Prostate gland (tissue), 2 donors: ENCODE measurements at regions not wholly inside any gene's neighbourhood (a gene's known extent, or its start where the extent isn't known, plus 50 kb on each side); places are given as distances from the start of the nearest gene placed in this dataset.

Experiments used
- DNase-seq: peaks from one replicate; pipeline ENCODE4 v3.0.0-alpha.2; 2019; ENCODE audit warnings: low spot score
- H3K27ac ChIP-seq, 2 donors: fragments of 200-600 bp; sonication (generic); 2 replicates each; pipeline ENCODE4 v1.5.1; 2017 to 2019
- H3K27me3 ChIP-seq: fragments of 200-600 bp; sonication (generic); replicated peaks from 2 replicates; pipeline ENCODE4 v1.5.1; 2019; ENCODE audit not compliant: insufficient read depth
- H3K36me3 ChIP-seq, 2 donors: fragments of 200-600 bp; sonication (generic); 1 replicate in 1 of 2; 2 replicates in 1 of 2; pipeline versions ENCODE4 v1.5.1 to v1.8.1; 2017 to 2019
- H3K4me1 ChIP-seq: fragments of 200-600 bp; sonication (generic); replicated peaks from 2 replicates; pipeline ENCODE4 v1.5.1; 2019
- H3K4me3 ChIP-seq, 2 donors: fragments of 200-600 bp; sonication (generic); 2 replicates each; pipeline ENCODE4 v1.5.1; 2017 to 2019
- H3K9me3 ChIP-seq: fragments of 200-600 bp; sonication (generic); 2 replicates; pipeline ENCODE4 v1.5.1; 2017
- POLR2A ChIP-seq: fragments of 450-650 bp; IDR thresholded peaks from one replicate; pipeline ENCODE4 v1.6.1; 2016; ENCODE audit warnings: antibody characterized with exemption, mild to moderate bottlenecking
- POLR2AphosphoS5 ChIP-seq: sonication (generic); formaldehyde crosslinking; IDR thresholded peaks from one replicate; pipeline ENCODE4 v1.6.1; 2017; ENCODE audit warnings: antibody characterized with exemption
- WGBS: methylation state at CpG from one replicate; pipeline ENCODE4 v1.1.5; 2018; 5-methylcytosine and 5-hydroxymethylcytosine counted together
- intact Hi-C: fragments of 100-400 bp; cut with DNase I; formaldehyde crosslinking; loops from one replicate; pipeline ENCODE4 v1.14.2; 2022
- TF ChIP-seq, protein P1 (sequence below), 4 experiments: fragments of 200-600 bp in 2 of 4; fragments of 450-650 bp in 2 of 4; sonication (generic) in 2 of 4; IDR thresholded peaks; 1 replicate in 3 of 4; 2 replicates in 1 of 4; pipeline ENCODE4 v1.5.1; 2016 to 2019; ENCODE audit warnings: antibody characterized with exemption in 4 of 4, mild to moderate bottlenecking in 2 of 4, moderate library complexity in 2 of 4

GRCh38 chr2:152971685-152972084 is 253.3 kb downstream of the ARL6IP6 start:
- no peaks in the 10 kb centered on the region for H3K27me3 ChIP-seq
- no peak overlapping the region for H3K27ac ChIP-seq
- no peaks in the 10 kb centered on the region for H3K9me3 ChIP-seq
- DNase-seq, result no peak
- intact Hi-C loops, result no loop called here
- H3K4me3 ChIP-seq, result no peak overlapping the region
- H3K4me1 ChIP-seq, result no peaks in the 10 kb centered on the region
- no peaks in the 10 kb centered on the region for H3K36me3 ChIP-seq
- TF ChIP-seq, protein P1, sequence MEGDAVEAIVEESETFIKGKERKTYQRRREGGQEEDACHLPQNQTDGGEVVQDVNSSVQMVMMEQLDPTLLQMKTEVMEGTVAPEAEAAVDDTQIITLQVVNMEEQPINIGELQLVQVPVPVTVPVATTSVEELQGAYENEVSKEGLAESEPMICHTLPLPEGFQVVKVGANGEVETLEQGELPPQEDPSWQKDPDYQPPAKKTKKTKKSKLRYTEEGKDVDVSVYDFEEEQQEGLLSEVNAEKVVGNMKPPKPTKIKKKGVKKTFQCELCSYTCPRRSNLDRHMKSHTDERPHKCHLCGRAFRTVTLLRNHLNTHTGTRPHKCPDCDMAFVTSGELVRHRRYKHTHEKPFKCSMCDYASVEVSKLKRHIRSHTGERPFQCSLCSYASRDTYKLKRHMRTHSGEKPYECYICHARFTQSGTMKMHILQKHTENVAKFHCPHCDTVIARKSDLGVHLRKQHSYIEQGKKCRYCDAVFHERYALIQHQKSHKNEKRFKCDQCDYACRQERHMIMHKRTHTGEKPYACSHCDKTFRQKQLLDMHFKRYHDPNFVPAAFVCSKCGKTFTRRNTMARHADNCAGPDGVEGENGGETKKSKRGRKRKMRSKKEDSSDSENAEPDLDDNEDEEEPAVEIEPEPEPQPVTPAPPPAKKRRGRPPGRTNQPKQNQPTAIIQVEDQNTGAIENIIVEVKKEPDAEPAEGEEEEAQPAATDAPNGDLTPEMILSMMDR (IDR thresholded peaks at IDR 0.05), result no peak
- TF ChIP-seq POLR2AphosphoS5, result no peak
- no peak for TF ChIP-seq POLR2A
- WGBS, result 84% methylated on average over 1 of the region's 1 CpG

DNA sequence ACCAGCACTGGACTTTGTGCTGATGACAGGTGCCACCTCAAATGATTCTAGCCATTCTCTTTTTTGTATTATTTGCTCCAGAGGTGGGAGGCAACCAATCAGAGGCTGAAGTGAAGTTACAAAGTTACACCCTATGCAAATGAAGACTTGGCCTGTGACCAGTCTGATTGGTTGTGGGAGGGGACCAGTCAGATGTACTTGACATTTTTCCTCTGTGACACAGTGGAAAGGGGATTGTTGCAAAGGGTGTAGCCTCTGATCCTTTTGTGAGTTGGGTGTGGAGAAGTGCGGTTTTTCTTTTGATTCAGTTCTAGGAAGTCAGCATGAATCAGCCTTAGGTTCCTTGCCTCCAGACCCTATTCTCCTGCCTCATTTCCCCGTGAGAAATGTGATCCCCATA is 244.0 kb downstream of the ARL6IP6 start:
- Histone ChIP-seq H3K27ac (no peak overlapping the region), H3K36me3 (no peaks in the 10 kb centered on the region), H3K4me1 (no peaks in the 10 kb centered on the region), H3K27me3 (no peaks in the 10 kb centered on the region), H3K9me3 (no peaks in the 10 kb centered on the region), H3K4me3 (no peak overlapping the region)
- TF ChIP-seq POLR2A (no peak), POLR2AphosphoS5 (no peak)
- TF ChIP-seq, protein P1 (IDR thresholded peaks at IDR 0.05), result no peak
- no peak for DNase-seq
- intact Hi-C loops, result no loop called here
- WGBS, result 42% methylated on average over 2 of the region's 2 CpGs

DNA sequence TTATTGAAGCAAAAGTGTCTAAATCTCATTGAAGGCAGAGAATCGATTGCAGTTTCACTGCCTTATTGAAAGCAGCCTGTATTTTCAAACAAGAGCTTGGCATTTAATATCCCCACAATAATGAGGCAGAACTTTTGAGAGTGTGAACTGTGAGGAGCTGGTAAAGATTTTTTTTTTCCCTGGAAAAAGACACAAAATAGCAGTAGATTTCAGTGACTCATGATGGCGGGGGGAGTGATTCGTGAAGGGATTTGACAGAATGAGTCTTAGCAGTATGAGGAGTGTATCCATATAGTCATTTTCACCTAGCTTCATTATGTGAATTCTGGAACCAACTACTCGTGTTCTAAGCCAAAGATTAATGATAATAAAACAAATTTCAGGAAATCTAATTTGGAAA is 242.9 kb downstream of the ARL6IP6 start:
- DNase-seq, result no peak
- TF ChIP-seq, protein P1 (IDR thresholded peaks at IDR 0.05), result no peak
- TF ChIP-seq POLR2A, result no peak
- TF ChIP-seq POLR2AphosphoS5, result no peak
- no peaks in the 10 kb centered on the region for H3K27me3 ChIP-seq
- no peaks in the 10 kb centered on the region for H3K4me1 ChIP-seq
- intact Hi-C loops, result no loop called here
- H3K36me3 ChIP-seq, result no peaks in the 10 kb centered on the region
- WGBS, result 72% methylated on average over 4 of the region's 4 CpGs
- H3K9me3 ChIP-seq, result no peaks in the 10 kb centered on the region
- H3K4me3 ChIP-seq, result no peak overlapping the region
- H3K27ac ChIP-seq, result no peak overlapping the region

- Histone ChIP-seq H3K9me3 (no peaks in the 10 kb centered on the region), H3K4me1 (no peaks in the 10 kb centered on the region), H3K4me3 (no peak overlapping the region), H3K27ac (no peak overlapping the region), H3K27me3 (no peaks in the 10 kb centered on the region), H3K36me3 (no peaks in the 10 kb centered on the region)
- TF ChIP-seq, protein P1 (IDR thresholded peaks at IDR 0.05), result no peak
- TF ChIP-seq POLR2A, result no peak
- TF ChIP-seq POLR2AphosphoS5, result no peak
- intact Hi-C loops, result no loop called here
- WGBS, result 41% methylated on average over 2 of the region's 2 CpGs
- no peak for DNase-seq
Measured at GRCh38 chr2:152950126-152950525, 231.7 kb downstream of the ARL6IP6 start.

- Histone ChIP-seq H3K36me3 (no peaks in the 10 kb centered on the region), H3K27ac (no peak overlapping the region), H3K27me3 (no peaks in the 10 kb centered on the region), H3K9me3 (no peaks in the 10 kb centered on the region), H3K4me3 (no peak overlapping the region), H3K4me1 (no peaks in the 10 kb centered on the region)
- TF ChIP-seq POLR2AphosphoS5 (no peak), POLR2A (no peak)
- TF ChIP-seq, protein P1 (IDR thresholded peaks at IDR 0.05), result no peak
- intact Hi-C loops, result no loop called here
- 70% methylated on average over 2 of the region's 2 CpGs for WGBS
- DNase-seq, result no peak
Measured at GRCh38 chr2:152944099-152944498, 225.7 kb downstream of the ARL6IP6 start.
